NCI-H187 (cell line): ENCODE measurements at regions not wholly inside any gene's neighbourhood (a gene's known extent, or its start where the extent isn't known, plus 50 kb on each side); places are given as distances from the start of the nearest gene placed in this dataset.

Experiments used
- DNase-seq, 2 experiments: peaks; one replicate each; lab custom pipeline; 2025; lab: John Stamatoyannopoulos, UW

DNA sequence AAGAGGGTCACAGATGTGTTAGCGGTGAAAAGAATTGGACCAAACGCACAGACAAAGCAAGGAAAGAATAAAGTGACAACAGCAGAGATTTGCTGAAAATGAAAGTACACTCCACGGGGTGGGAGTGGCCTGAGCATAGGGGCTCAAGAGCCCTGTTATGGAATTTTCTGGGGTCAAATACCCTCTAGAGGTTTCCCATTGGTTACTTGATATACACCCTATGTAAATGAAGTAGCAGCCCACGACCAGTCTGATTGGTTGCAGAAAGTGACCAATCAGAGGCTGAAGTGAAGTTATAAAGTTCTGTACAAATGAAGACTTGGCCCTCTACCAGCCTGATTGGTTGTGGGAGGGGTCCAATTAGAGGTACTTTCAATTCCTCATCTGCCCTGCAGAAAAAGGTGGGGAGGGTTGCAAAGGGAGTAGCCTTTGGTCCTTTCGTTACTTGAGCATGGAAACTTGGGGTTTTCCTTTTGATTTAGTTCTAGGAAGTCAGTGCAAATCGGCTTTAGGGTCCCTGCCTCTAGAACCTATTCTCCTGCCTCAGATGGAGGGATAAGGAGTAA lies 125.6 kb upstream of the PRPS1L1 start:
- no peak for DNase-seq

DNA sequence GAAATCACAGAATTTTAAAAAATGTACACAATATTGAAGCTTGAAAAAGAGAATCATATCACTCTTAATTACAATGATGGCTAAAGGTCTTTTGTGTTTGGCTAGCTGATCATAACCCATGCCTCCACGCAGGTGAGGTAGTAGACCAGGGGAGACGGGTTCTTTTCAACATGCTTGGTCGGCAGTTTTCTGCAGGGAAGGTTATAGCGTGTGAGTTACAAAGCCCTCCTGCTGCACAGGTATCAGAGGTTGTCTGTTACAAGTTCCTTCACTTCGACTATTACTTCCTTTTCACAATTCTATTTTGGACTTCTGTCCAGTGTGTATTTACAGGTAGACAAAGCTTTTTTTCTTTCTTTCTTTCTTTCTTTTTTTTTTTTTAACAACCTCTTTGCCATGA lies 127.1 kb upstream of the PRPS1L1 start:
- no peak for DNase-seq

- DNase-seq: no peak
These were observed 129.6 kb upstream of the PRPS1L1 start for GRCh38 chr7:18157233-18157632.

- no peak for DNase-seq
These were observed 135.0 kb upstream of the PRPS1L1 start for GRCh38 chr7:18162657-18163056.

DNA sequence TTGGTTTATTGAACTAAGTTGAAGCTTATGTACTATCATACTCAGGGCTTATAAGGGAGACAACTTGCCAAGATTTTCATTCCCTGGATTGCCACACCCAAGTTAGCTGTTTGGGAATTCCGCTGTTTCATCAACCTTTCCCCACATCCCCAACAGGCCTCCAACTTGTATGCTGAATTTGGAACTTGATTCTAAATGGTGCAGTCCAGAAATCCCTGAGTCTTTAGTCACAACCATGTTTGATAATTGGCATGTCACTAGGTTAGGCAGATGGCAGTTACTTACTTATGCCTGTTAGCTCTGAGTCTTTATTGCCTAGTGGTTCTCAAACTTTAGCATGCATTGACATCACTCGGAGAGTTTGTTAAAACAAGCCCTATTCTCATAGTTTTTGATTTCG lies 135.4 kb upstream of the PRPS1L1 start:
- DNase-seq: no peak

DNA sequence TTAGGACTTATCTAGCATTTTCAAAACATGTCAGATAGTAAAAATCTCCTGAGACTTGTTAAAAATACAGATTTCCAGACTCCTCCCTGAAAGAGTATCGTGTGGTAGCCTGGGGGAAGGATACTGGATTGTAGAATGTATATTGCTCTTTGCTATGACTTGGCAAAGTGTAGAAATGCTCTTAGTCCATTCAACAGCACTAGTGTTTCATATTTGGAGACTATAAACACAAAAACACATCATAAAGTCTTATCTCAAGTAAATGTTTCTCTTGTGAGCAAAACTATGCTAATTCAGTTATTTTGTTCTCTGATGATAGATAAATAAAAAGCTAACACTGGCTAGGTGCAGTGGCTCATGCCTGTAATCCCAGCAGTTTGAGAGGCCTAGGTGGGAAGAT lies 137.5 kb upstream of the PRPS1L1 start:
- DNase-seq: no peak

- DNase-seq: no peak
These were observed 138.4 kb upstream of the PRPS1L1 start for GRCh38 chr7:18166002-18166401.

DNA sequence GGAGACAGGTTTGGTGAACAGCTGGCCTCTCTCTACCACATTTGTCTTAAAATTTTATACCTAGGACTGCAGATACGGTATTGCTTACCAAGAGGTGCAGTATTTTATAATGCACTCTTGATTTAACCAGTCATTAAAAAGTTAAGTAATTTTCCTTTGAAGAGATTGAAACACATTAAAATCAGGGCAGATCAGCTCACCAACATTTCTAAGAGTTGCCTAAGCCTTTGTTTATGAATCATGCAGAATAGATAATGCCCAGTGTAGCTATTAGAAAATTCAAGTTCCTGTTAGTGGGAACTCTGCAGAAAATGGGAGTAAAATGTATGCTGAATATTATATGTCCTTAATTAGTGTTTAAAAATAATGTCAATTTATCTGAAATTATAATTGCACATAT lies 140.2 kb upstream of the PRPS1L1 start:
- no peak for DNase-seq

GRCh38 chr7:18174996-18175395 lies 147.3 kb upstream of the PRPS1L1 start:
- DNase-seq: no peak

GRCh38 chr7:18175801-18176450 lies 148.3 kb upstream of the PRPS1L1 start:
- no peak for DNase-seq

GRCh38 chr7:18177129-18177814 lies 149.6 kb upstream of the PRPS1L1 start:
- DNase-seq: no peak

DNA sequence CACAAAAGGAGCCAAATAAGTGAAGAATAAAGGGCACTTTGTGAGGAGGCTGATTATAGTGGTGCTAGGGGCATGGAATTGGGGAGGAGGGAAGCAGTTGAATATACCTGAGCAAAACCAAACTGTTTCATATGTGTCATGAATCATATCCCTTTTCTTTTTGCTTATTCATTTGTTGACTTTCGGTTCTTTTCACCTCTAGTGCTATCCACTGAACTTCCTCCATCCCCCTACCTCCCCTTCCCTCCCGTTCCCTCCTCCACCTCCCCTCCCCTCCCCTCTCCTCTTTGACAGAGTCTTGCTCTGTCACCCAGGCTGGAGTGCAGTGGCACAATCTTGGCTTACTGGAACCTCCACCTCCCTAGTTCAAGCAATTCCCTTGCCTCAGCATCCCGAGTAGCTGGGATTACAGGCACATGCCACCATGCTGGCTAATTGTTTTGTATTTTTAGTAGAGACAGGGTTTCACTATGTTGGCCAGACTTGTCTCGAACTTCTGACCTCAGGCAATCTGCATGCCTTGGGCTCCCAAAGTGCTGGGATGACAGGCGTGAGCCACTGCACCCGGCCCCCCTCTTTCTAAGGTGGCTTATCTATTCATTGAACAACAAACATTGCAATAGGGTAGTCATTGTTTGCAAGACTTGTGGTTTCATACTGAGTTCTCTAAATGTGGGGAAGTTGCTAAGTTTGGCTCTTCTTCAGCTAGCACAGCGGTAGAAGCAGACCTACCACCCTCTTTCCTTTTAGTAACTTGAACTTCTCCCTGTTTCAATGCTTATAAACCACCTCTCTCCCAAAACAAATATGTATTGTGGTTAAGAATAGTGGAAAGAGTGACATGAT lies 150.4 kb upstream of the PRPS1L1 start:
- DNase-seq: no peak

DNA sequence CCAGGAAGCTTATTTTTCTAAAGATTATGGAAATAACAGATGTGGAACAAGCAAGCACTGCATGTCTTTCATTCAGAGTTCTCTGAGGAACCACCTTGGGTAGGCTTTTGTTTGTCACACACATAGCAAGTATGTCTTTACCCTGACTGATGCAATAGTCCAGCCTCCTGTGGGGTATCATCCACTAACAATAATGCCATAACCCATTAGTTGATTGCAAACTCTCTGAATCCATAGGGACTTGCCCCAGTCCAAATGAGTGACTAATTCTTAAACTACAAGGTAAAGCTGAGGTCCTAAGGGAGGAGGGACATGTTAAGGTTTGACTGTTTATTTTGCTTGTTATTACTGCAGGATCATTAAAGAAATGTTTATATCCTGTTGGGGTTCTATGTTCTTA lies 151.4 kb upstream of the PRPS1L1 start:
- DNase-seq: no peak

DNA sequence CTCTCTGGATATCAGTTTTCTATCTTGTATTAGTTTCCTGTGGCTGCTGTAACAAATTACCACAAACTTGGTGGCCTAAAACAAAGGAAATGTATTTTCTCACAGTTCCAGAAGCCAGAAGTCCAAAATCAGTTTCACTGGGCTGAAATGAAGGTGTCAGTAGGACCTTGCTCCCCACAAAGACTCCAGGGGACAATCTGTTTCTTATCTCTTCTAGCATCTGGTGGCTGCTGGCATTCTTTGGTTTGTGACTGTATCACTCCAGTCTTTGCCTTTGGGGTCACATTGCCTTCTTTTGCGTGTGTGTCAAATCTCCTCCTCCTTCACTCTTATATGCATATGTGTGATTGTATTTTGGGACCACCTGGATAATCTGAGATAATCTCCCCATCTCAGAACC lies 153.0 kb upstream of the PRPS1L1 start:
- DNase-seq: no peak

DNA sequence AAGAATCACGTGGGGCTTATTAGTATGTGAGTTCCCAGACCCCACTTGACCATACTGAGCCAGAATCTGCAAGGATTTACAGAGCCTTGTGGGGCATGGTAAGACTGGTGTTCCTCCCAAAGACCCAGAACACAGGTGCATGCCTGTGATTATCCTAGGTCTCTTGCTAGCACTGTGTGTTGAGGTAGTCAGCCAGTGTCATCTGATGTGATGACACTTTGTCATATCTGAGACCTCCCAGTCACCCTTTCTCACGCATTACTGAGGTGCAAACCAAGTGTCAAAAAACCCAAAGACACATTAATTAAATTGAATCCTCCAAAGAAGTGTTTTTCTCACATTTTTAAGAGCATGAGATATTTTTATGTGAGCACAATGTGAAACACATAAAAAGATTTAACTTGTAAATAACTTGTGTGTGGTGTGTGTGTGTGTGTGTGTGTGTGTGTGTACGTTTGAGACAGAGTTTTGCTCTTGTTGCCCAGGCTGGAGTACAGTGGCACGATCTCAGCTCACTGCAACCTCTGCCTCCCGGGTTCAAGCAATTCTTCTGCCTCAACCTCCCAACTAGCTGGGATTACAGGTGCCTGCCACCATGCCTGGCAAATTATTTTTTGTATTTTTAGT lies 162.0 kb upstream of the PRPS1L1 start:
- DNase-seq: no peak

DNA sequence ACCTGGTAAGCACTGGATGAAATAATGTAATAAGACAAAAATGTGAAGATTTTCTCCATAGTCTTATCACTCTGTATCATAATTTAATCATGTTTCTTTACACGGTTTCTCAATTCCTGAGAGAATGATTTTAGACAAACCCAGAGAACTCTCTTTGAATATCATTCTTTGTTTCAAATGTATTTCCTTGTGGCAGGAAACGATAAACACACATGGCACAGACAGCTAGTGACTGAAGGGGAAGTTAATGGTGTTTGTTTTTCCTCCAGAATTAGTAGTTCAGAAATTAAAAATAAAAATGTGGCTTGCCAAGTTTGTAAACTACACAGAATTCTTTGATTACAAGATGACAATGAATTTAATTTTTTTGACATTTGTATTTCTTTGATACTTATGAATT lies 163.7 kb upstream of the PRPS1L1 start:
- DNase-seq: no peak

- DNase-seq: no peak
These were observed 164.4 kb upstream of the PRPS1L1 start for GRCh38 chr7:18191862-18192625.

GRCh38 chr7:18194616-18195015 lies 167.0 kb upstream of the PRPS1L1 start:
- DNase-seq: no peak

- DNase-seq: no peak
These were observed 169.0 kb upstream of the PRPS1L1 start for GRCh38 chr7:18196638-18197037.

GRCh38 chr7:18198868-18199267 lies 171.2 kb upstream of the PRPS1L1 start:
- no peak for DNase-seq

DNA sequence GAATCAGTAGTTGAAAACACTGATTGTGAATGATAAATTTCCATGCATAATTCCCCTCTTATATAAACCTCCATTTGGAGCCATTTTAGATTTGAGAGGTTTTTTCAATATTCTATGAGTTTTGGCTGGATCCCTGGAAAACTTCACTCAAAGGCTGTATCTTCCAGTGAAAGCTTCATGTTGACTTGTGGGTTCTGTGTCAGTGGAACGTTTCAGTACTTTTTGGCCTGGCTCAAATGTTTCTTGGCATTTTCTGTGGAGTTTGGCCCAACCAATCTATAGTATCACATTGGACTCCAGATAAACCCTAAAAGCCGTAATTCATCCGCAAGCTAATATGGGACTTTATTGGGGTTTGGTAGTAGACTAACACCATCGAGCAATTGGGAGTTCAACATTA lies 172.6 kb upstream of the PRPS1L1 start:
- DNase-seq: no peak

DNA sequence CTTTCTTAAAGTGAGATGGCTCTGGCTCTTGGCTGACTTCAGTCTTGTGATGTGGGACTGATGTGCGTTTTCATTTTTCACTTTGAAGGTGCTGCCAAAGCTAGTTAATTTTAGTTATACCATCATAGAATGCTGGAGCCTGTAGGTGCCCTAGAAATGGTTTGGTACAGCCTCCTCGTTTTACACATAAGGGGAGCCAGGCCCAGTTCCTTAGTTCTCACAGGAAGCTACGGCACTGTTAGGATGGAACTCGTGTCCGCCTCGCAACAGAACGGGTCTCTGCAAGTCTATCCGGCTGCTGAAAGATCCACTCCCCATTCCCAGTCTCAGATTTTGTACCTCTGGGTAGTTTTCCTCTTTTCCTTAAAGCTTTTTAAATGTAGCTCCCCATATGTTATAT lies 173.2 kb upstream of the PRPS1L1 start:
- DNase-seq: no peak
